GM19238 (cell line): ENCODE measurements at regions not wholly inside any gene's neighbourhood (a gene's known extent, or its start where the extent isn't known, plus 50 kb on each side); places are given as distances from the start of the nearest gene placed in this dataset.
"Not testable (repeated sequence)": the region's sequence is repeated elsewhere in the genome, so short reads cannot be mapped to it uniquely, and the experiment has no call there.

Source experiments
- DNase-seq: peaks from one replicate; pipeline ENCODE4 v3.0.0; 2011; ENCODE audit warnings: low spot score; ENCODE audit not compliant: insufficient read length

- no peak for DNase-seq
These were observed 150.6 kb upstream of the TBX3 start for GRCh38 chr12:114834621-114835020.

DNA sequence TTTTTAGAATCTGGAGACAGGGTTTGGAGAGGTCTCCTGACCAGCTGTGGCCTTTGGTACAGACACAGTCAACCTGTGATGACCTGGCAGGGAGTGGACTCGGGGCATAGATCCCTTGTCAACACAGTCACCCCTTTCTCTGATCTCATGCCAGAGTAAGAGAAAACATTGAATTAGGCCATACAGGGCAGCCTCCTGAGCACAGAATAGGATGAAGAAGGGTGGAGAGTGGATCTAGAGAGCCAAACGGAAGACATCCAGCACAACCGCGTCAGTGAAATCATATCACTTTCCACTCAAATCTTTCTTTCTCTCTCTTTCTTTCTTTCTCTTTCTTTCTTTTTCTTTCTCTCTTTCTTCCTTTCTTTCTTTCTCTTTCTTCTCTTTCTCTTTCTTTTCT, 145.9 kb upstream of the TBX3 start:
- no peak for DNase-seq

DNA sequence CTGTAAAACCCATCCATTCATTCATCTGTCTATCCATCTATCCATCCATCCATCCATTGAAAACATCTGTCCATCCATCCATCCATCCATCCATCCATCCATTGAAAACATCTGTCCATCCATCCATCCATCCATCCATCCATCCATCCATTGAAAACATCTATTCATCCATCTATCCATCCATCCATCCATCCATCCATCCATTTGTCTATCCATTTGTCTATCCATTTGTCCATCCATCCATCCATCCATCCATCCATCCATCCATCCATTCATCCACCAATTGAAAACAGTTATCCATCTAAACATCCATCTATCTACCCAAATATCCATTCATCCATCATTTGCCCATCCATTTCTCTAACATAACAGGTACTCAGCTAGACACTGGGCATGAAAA, 145.3 kb upstream of the TBX3 start:
- not testable (repeated sequence) for DNase-seq

DNA sequence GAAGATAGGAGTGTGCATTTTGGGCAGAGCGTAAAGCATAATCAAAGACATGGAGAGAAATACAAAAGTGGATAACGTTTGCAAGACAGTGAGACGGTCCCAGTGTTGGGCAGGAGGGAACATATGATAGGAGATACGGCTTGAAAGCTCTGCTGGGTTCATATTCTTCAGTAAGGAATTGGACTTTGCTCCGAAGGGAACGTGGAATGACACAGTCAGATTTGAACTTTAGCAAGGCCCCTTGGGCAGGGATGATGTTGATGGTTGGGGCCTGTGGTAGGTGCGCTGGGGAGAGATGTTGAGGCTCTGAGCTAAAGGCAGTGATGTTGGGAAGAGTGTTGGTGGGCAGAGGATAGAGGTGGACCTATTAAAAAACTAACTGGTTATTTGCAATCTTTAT, 143.5 kb upstream of the TBX3 start:
- no peak for DNase-seq

GRCh38 chr12:114826244-114826643, 142.3 kb upstream of the TBX3 start:
- DNase-seq = no peak

DNA sequence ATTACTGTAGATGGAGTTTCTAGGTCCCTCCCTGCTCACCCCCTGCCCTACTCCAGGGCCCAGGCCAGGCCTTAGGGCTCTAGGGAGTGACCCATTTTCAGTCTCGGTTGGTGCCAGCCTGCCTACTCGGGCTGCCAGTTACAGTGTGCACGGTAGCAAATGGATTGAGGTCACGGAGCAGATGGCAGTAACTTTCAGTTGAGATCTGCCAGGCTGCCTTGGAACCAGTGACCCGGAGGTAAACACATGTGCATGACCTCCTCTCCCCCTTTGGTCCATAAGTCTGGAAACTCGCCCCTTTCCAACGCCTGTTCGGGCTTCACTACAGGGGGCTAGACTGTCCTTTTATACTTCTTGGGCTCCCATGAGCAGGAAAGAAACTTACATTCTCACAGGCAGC, 139.7 kb upstream of the TBX3 start:
- no peak for DNase-seq

DNA sequence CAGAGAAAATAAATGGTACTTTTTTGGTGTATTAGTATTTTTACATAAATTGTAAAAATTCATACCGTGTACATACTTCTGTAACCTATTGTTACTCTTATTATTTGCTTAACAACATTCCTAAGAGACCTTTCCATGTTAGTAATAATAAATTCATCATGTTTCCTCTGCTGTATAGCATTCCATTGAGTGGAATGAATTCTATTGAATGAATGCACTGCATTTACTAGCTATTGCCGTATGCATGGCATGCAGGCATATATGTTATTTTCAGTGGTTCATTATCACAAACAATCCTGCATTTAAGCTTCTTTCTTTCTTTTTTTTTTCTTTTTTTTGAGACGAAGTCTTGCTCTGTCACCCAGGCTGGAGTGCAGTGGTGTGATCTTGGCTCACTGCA, 137.6 kb upstream of the TBX3 start:
- DNase-seq = no peak

GRCh38 chr12:114820796-114821195, 136.8 kb upstream of the TBX3 start:
- no peak for DNase-seq

GRCh38 chr12:114817571-114818425, 133.8 kb upstream of the TBX3 start:
- DNase-seq = no peak

GRCh38 chr12:114815026-114815795, 131.2 kb upstream of the TBX3 start:
- DNase-seq = no peak

GRCh38 chr12:114812858-114813761, 129.1 kb upstream of the TBX3 start:
- no peak for DNase-seq

DNA sequence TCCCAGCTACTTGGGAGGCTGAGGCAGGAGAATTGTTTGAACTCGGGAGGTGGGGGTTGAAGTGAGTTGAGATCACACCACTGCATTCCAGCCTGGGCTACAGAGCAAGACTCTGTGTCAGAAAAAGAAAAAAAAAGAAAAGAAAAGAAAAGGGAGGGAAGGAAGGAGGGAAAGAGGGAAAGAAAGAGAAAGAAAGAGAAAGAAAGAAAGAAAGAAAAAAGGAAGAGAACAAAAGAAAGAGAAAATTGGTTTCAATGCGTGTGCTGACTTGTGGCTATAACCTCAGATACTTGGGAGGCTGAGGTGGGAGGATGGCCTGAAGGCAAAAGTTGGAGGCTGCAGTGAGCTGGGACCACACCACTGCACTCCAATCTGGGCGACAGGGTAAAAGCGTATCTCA, 128.4 kb upstream of the TBX3 start:
- no peak for DNase-seq

DNA sequence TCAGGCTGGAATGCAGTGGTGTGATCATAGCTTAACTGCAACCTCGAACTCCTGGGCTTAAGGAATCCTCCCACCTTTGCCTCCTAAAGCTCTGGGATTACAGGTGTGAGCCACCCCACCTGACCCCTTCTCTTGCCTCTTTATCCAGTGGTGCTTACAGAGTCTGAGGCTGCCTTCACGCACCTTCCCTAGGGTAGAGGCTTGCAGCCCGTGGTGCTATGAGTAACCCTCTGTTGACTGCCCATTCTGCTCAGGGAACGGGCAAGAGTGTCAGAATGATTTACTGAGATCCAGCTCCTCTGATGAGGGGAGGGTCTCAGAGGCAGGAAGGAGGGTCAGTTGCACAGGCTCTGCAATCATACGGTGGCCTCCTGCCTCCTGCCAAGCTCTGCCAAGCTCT, 125.1 kb upstream of the TBX3 start:
- no peak for DNase-seq

DNA sequence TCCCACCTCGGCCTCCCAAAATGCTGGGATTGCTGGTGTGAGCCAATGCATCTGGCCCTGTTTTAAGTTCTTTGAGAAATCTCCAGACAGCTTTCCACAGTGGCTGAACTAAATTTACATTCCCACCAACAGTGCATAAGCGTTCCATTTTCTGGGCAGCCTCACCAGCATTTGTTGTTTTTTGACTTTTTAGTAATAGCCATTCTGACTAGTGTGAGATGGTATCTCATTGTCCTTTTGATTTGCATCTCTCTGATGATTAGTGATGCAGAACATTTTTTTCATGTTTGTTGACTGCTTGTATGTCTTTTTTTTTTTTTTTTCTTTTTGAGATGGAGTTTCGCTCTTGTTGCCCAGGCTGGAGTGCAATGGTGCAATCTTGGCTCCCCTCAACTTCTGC, 117.4 kb upstream of the TBX3 start:
- not testable (repeated sequence) for DNase-seq

DNA sequence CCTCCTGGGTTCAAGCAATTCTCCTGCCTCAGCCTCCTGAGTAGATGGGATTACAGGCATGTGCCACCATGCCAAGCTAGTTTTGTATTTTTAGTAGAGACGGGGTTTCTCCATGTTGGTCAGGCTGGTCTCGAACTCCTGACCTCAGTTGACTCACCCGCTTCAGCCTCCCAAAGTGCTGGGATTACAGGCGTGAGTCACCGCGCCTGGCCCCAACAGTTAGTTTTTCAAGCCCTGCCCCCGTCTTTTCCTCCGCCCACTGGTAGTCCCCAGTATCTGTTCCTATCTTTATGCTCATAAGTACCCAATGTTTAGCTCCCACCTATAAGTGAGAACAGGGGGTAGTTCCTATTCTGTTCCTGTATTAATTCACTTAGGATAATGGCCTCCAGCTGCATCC, 116.6 kb upstream of the TBX3 start:
- not testable (repeated sequence) for DNase-seq

DNA sequence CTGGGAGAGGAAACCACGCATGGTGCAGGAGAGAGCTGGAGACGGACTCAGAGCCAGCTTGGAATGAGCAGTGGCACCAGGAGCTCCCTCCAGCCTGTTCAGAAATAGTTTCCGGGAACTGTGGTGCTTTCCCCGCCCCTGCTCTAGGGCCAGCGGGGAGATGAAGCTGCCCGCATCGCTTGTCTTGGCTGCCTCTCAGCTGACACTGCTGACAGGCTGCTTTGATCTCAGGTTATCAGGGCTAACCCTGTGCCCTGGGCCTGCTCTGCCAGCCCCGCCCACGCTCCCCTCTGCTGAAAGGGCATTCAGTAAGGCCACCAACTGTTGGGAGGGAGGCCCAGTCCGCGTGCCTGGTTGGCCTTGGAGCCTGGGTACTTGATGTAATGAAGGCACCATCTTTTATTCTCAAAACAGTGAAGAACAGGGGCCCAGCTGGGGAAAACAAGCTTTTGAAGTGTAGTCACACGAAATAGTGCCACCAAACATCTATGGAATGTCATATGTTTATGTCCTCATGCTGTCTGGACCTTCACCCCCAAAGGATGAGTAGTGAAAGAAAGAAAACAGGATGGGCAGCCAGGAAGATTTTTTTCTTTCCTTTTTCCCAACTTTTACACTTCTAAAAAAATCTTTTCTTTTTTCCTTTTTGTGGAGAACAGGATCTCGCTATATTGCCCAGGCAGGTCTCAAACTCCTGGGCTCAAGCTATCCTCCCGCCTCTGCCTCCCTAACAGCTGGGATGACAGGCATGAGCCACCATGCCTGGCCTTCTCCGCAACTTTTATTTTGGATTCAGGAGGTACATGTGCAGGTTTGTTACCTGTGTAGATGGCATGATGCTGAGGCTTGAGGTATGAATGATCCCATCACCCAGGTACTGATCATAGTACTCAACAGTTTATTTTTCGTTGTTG, 115.9 kb upstream of the TBX3 start:
- no peak for DNase-seq

DNA sequence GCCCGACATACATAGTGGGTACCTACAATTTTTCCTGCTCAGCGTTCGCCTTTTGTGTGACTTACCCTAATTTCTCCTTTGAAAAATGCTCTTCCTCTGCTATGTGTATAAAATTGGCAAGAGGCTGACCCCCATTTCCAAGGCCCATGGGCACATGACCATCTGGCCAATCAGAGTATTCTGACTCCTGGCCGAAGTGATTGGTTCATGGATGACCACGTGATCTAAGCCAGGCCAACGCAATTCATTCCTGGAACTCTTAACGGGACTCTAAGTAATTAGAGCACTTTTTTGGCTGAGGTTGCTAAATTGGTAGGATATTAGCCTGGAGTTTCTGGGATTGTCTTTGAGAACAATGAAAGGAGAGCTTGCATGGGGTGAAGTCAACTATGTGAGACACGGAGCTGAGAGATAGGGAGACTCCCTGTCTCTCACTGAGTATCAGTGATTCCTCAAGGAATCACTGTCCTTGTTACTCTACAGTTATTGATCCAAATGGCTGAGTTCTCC, 110.1 kb upstream of the TBX3 start:
- no peak for DNase-seq

GRCh38 chr12:114790276-114790675, 106.3 kb upstream of the TBX3 start:
- DNase-seq = no peak

- no peak for DNase-seq
These were observed 105.8 kb upstream of the TBX3 start for GRCh38 chr12:114789821-114790220.

DNA sequence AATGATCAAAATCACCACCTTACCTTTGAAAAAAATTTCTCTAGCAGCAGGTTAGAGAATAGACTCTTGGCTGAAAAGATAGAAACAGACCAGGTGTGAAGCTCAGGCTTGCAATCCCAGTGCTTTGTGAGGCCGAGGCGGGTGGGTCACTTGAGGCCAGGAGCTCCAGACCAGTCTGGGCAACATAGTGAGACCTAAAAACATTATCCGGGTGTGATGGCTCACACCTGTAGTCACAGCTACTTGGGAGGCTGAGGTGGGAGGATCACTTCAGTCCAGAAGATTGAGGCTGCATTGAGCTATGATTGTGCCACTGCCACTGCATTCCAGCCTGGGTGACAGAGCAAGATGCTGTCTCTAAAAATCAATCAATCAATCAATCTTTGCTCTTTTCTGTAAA, 105.3 kb upstream of the TBX3 start:
- DNase-seq = no peak
